ENCODE measurements at regions not wholly inside any gene's neighbourhood (a gene's known extent, or its start where the extent isn't known, plus 50 kb on each side); places are given as distances from the start of the nearest gene placed in this dataset.

DNA sequence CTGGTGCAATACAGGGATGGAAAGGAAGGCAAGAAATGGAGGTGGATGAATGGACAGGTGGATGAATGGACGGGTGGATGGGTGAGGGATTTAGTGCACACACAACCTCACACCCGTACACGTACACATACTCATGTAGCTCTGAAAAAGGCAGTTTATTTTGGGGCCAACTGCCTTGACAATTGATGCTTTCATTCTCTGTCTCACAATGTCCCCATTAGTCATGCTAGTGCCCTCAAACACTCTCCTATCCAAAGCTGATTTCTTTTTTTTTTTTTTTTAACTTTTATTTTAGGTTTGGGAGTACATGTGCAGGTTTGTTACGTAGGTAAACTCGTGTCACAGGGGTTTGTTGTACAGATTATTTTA is 495.0 kb downstream of the DMAC1 start:
- Histone ChIP-seq H3K27me3 (ENCODE audit: control insufficient read depth, insufficient read depth, low read length) (no peaks in the 10 kb centered on the region), H3K27ac (ENCODE audit: low read depth in 2 of 2, low read length in 2 of 2) (no peak overlapping the region), H3K9ac (ENCODE audit: low read length in 3 of 3) (no peak overlapping the region), H3K36me3 (ENCODE audit: control insufficient read depth in 2 of 3, insufficient read depth in 3 of 3, low read length in 3 of 3) (no peaks in the 10 kb centered on the region), H3K4me1 (ENCODE audit: control insufficient read depth in 2 of 3, insufficient read depth in 2 of 3, low read depth in 1 of 3, low read length in 3 of 3) (no peaks in the 10 kb centered on the region), H3K9me3 (ENCODE audit: control insufficient read depth in 2 of 3, insufficient read depth in 1 of 3, low read length in 3 of 3) (peaks cover 0 to 6% (median 0%) of the 10 kb centered on the region in 3 donors), H3K4me3 (ENCODE audit: low read length in 3 of 3) (no peak overlapping the region)
- TF ChIP-seq, protein P1, sequence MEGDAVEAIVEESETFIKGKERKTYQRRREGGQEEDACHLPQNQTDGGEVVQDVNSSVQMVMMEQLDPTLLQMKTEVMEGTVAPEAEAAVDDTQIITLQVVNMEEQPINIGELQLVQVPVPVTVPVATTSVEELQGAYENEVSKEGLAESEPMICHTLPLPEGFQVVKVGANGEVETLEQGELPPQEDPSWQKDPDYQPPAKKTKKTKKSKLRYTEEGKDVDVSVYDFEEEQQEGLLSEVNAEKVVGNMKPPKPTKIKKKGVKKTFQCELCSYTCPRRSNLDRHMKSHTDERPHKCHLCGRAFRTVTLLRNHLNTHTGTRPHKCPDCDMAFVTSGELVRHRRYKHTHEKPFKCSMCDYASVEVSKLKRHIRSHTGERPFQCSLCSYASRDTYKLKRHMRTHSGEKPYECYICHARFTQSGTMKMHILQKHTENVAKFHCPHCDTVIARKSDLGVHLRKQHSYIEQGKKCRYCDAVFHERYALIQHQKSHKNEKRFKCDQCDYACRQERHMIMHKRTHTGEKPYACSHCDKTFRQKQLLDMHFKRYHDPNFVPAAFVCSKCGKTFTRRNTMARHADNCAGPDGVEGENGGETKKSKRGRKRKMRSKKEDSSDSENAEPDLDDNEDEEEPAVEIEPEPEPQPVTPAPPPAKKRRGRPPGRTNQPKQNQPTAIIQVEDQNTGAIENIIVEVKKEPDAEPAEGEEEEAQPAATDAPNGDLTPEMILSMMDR (IDR thresholded peaks at IDR 0.05; ENCODE audit: borderline replicate concordance, extremely low read depth, insufficient read depth) = no peak
- DNase-seq = no peak
- intact Hi-C loops (cut with DNase I) = no loop called here
- FAIRE-seq = no peak

DNA sequence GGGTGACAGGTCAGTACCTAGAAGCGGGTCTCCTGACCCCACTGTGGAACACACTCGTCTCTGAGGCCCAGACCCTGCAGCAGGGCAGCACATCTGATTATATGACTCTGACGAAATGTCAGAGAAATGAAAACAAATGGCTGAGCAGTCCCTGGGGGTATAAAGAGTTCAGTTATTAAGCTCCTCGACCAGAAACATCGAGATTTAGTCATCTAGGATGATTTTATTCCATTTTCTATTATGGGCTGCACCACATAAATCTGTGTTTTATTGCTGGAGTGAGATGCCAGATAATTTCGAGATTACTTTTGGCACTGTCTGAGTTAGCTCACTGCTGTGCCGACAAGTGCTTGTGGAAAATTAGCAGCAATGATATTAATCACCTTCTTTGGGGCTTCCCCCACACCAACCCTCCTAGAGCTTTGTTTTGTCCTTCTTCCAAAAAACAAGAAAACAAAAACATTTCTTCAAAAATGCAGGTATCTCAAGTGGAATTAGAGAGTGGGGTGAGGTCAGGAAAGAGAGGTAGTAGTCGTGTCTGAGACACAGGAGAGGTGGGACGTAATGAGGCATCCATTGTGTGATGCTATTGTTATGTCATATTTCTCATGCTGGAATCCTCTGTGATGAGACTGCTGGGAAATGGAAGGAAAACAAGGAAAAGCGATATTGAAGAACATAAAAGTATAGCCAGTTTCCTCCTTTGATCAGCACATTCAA is 495.5 kb downstream of the DMAC1 start:
- intact Hi-C loops (cut with DNase I) = no loop called here
- Histone ChIP-seq H3K27ac (ENCODE audit: low read depth in 2 of 2, low read length in 2 of 2) (no peak overlapping the region), H3K36me3 (ENCODE audit: control insufficient read depth in 2 of 3, insufficient read depth in 3 of 3, low read length in 3 of 3) (no peaks in the 10 kb centered on the region), H3K9ac (ENCODE audit: low read length in 3 of 3) (no peak overlapping the region), H3K4me1 (ENCODE audit: control insufficient read depth in 2 of 3, insufficient read depth in 2 of 3, low read depth in 1 of 3, low read length in 3 of 3) (no peaks in the 10 kb centered on the region), H3K27me3 (ENCODE audit: control insufficient read depth, insufficient read depth, low read length) (no peaks in the 10 kb centered on the region), H3K9me3 (ENCODE audit: control insufficient read depth in 2 of 3, insufficient read depth in 1 of 3, low read length in 3 of 3) (peaks cover 0 to 2% (median 0%) of the 10 kb centered on the region in 3 donors), H3K4me3 (ENCODE audit: low read length in 3 of 3) (no peak overlapping the region)
- TF ChIP-seq, protein P1 (IDR thresholded peaks at IDR 0.05; ENCODE audit: borderline replicate concordance, extremely low read depth, insufficient read depth) = no peak
- FAIRE-seq = no peak
- no peak for DNase-seq

DNA sequence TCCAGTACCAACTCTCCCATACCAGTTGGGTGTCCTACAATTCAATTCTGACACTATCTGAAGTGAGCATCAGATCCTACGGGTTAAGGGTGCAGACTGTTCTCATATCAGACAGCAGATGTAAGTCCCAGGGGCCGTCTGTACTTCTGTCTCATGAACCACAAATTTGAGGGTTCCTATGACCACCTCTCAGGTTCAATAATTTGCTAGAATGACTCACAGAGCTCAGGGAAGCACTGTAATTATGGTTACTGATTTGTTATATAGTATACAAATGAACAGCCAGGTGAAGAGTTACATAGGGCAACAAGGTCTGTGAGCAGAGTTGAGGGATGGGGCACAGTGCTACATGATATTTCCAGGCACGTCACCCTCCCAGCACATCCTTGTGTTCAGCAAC is 499.1 kb downstream of the DMAC1 start:
- Histone ChIP-seq H3K36me3 (ENCODE audit: control insufficient read depth in 2 of 3, insufficient read depth in 3 of 3, low read length in 3 of 3) (no peaks in the 10 kb centered on the region), H3K9me3 (ENCODE audit: control insufficient read depth in 2 of 3, insufficient read depth in 1 of 3, low read length in 3 of 3) (no peaks in the 10 kb centered on the region), H3K4me3 (ENCODE audit: low read length in 3 of 3) (no peak overlapping the region), H3K9ac (ENCODE audit: low read length in 3 of 3) (no peak overlapping the region), H3K27me3 (ENCODE audit: control insufficient read depth, insufficient read depth, low read length) (no peaks in the 10 kb centered on the region), H3K27ac (ENCODE audit: low read depth in 2 of 2, low read length in 2 of 2) (no peak overlapping the region), H3K4me1 (ENCODE audit: control insufficient read depth in 2 of 3, insufficient read depth in 2 of 3, low read depth in 1 of 3, low read length in 3 of 3) (no peaks in the 10 kb centered on the region)
- intact Hi-C loops (cut with DNase I) = no loop called here
- no peak for DNase-seq
- TF ChIP-seq, protein P1 (IDR thresholded peaks at IDR 0.05; ENCODE audit: borderline replicate concordance, extremely low read depth, insufficient read depth) = no peak
- no peak for FAIRE-seq

DNA sequence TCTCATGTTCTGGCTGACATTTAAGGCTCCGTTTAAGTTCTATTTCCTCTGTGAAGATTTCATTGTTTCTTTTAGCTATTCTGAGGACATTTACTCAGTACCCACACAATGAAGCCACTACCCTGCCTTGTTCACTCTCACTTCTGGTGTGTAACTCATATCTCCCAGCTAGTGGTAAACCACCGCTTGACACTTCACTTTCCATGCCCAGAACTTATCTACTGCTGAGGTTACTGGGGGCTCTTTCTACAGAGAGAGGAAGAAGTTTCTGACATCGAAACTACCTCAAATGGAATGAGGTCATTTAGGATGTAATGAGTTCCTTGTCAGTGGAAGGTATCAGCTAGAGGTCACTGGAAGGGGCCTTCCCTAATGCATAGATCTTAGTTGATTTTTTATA is 501.5 kb downstream of the DMAC1 start:
- intact Hi-C loops (cut with DNase I) = no loop called here
- Histone ChIP-seq H3K27me3 (ENCODE audit: control insufficient read depth, insufficient read depth, low read length) (no peaks in the 10 kb centered on the region), H3K4me3 (ENCODE audit: low read length in 3 of 3) (no peak overlapping the region), H3K27ac (ENCODE audit: low read depth in 2 of 2, low read length in 2 of 2) (no peak overlapping the region), H3K9ac (ENCODE audit: low read length in 3 of 3) (no peak overlapping the region), H3K4me1 (ENCODE audit: control insufficient read depth in 2 of 3, insufficient read depth in 2 of 3, low read depth in 1 of 3, low read length in 3 of 3) (no peaks in the 10 kb centered on the region), H3K36me3 (ENCODE audit: control insufficient read depth in 2 of 3, insufficient read depth in 3 of 3, low read length in 3 of 3) (no peaks in the 10 kb centered on the region), H3K9me3 (ENCODE audit: control insufficient read depth in 2 of 3, insufficient read depth in 1 of 3, low read length in 3 of 3) (no peaks in the 10 kb centered on the region)
- TF ChIP-seq, protein P1 (IDR thresholded peaks at IDR 0.05; ENCODE audit: borderline replicate concordance, extremely low read depth, insufficient read depth) = no peak
- DNase-seq (no peak), FAIRE-seq (no peak)
